ENCODE measurements at regions not wholly inside any gene's neighbourhood (a gene's known extent, or its start where the extent isn't known, plus 50 kb on each side); places are given as distances from the start of the nearest gene placed in this dataset.
"Not testable (repeated sequence)": the region's sequence is repeated elsewhere in the genome, so short reads cannot be mapped to it uniquely, and the experiment has no call there.

DNA sequence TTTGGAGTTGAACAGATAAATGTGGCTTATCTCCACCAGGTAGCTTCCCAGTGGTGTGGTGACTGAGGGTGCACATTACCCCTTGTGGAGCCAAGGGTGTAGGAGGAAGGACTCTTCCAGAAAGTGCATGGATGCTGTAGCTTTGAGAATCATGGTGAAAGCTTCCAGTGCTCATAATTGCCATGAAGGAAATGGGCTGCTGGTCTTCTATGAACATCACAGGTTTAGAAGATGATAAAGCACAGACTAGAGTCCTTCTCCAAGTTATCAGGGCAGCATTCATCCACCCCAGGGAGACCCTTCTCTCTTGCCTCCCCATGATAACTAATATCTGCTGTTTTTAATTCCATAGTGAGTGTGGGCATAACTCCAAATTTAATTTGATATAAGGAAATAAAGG is 93.4 kb upstream of the CHD1 start:
- Histone ChIP-seq H3K27ac (ENCODE audit: low read depth, low read length) (no peak overlapping the region), H3K4me3 (ENCODE audit: low read length in 3 of 3) (no peak overlapping the region), H3K27me3 (ENCODE audit: control insufficient read depth in 3 of 3, insufficient read depth in 3 of 3, low read length in 3 of 3) (no peaks in the 10 kb centered on the region), H3K36me3 (ENCODE audit: control insufficient read depth in 3 of 3, insufficient read depth in 3 of 3, low read length in 3 of 3) (no peaks in the 10 kb centered on the region), H3K9ac (ENCODE audit: low read depth in 1 of 3, low read length in 3 of 3) (no peak overlapping the region), H3K9me3 (ENCODE audit: control insufficient read depth in 3 of 3, low read length in 3 of 3) (no peaks in the 10 kb centered on the region), H3K4me1 (ENCODE audit: control insufficient read depth in 3 of 3, insufficient read depth in 3 of 3, low read length in 3 of 3) (no peaks in the 10 kb centered on the region)

GRCh38 chr5:99020698-99021048 is 91.9 kb upstream of the CHD1 start:
- H3K27ac ChIP-seq (ENCODE audit: low read depth, low read length), result no peak overlapping the region
- H3K9ac ChIP-seq (ENCODE audit: low read depth in 1 of 3, low read length in 3 of 3), result no peak overlapping the region
- no peaks in the 10 kb centered on the region for H3K36me3 ChIP-seq (ENCODE audit: control insufficient read depth in 3 of 3, insufficient read depth in 3 of 3, low read length in 3 of 3)
- H3K4me3 ChIP-seq (ENCODE audit: low read length in 3 of 3), result no peak overlapping the region
- no peaks in the 10 kb centered on the region for H3K4me1 ChIP-seq (ENCODE audit: control insufficient read depth in 3 of 3, insufficient read depth in 3 of 3, low read length in 3 of 3)
- H3K9me3 ChIP-seq (ENCODE audit: control insufficient read depth in 3 of 3, low read length in 3 of 3), result no peaks in the 10 kb centered on the region
- no peaks in the 10 kb centered on the region for H3K27me3 ChIP-seq (ENCODE audit: control insufficient read depth in 3 of 3, insufficient read depth in 3 of 3, low read length in 3 of 3)

GRCh38 chr5:99019812-99020697 is 91.2 kb upstream of the CHD1 start:
- Histone ChIP-seq H3K9ac (ENCODE audit: low read depth in 1 of 3, low read length in 3 of 3) (no peak overlapping the region), H3K4me3 (ENCODE audit: low read length in 3 of 3) (no peak overlapping the region), H3K36me3 (ENCODE audit: control insufficient read depth in 3 of 3, insufficient read depth in 3 of 3, low read length in 3 of 3) (no peaks in the 10 kb centered on the region), H3K4me1 (ENCODE audit: control insufficient read depth in 3 of 3, insufficient read depth in 3 of 3, low read length in 3 of 3) (no peaks in the 10 kb centered on the region), H3K27me3 (ENCODE audit: control insufficient read depth in 3 of 3, insufficient read depth in 3 of 3, low read length in 3 of 3) (no peaks in the 10 kb centered on the region), H3K27ac (ENCODE audit: low read depth, low read length) (no peak overlapping the region), H3K9me3 (ENCODE audit: control insufficient read depth in 3 of 3, low read length in 3 of 3) (no peaks in the 10 kb centered on the region)

GRCh38 chr5:99019254-99019653 is 90.4 kb upstream of the CHD1 start:
- H3K4me1 ChIP-seq (ENCODE audit: control insufficient read depth in 3 of 3, insufficient read depth in 3 of 3, low read length in 3 of 3), result no peaks in the 10 kb centered on the region
- no peak overlapping the region for H3K4me3 ChIP-seq (ENCODE audit: low read length in 3 of 3)
- no peaks in the 10 kb centered on the region for H3K36me3 ChIP-seq (ENCODE audit: control insufficient read depth in 3 of 3, insufficient read depth in 3 of 3, low read length in 3 of 3)
- H3K27ac ChIP-seq (ENCODE audit: low read depth, low read length), result no peak overlapping the region
- H3K27me3 ChIP-seq (ENCODE audit: control insufficient read depth in 3 of 3, insufficient read depth in 3 of 3, low read length in 3 of 3), result no peaks in the 10 kb centered on the region
- no peak overlapping the region for H3K9ac ChIP-seq (ENCODE audit: low read depth in 1 of 3, low read length in 3 of 3)
- no peaks in the 10 kb centered on the region for H3K9me3 ChIP-seq (ENCODE audit: control insufficient read depth in 3 of 3, low read length in 3 of 3)

- Histone ChIP-seq H3K27me3 (ENCODE audit: control insufficient read depth in 3 of 3, insufficient read depth in 3 of 3, low read length in 3 of 3) (no peaks in the 10 kb centered on the region), H3K9ac (ENCODE audit: low read depth in 1 of 3, low read length in 3 of 3) (no peak overlapping the region), H3K36me3 (ENCODE audit: control insufficient read depth in 3 of 3, insufficient read depth in 3 of 3, low read length in 3 of 3) (no peaks in the 10 kb centered on the region), H3K4me3 (ENCODE audit: low read length in 3 of 3) (no peak overlapping the region), H3K27ac (ENCODE audit: low read depth, low read length) (no peak overlapping the region), H3K9me3 (ENCODE audit: control insufficient read depth in 3 of 3, low read length in 3 of 3) (no peaks in the 10 kb centered on the region), H3K4me1 (ENCODE audit: control insufficient read depth in 3 of 3, insufficient read depth in 3 of 3, low read length in 3 of 3) (no peaks in the 10 kb centered on the region)
Observed at GRCh38 chr5:99010294-99010693, 81.5 kb upstream of the CHD1 start.

DNA sequence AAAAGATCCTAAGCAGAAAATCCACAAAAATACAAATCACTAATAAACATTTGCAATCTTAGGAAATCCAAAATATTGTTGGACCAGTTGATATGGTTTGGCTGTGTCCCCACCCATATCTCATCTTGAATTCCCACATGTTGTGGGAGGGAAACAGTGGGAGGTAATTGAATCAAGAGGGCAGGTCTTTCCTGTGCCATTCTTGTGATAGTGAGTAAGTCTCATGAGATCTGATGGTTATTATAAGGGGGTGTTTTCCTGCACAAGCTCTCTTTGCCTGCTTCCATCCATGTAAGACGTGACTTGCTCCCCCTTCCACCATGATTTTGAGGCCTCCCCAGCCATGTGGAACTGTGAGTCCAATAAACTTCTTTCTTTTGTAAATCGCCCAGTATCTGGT is 79.2 kb upstream of the CHD1 start:
- not testable (repeated sequence) for H3K4me3 ChIP-seq (ENCODE audit: low read length in 3 of 3); H3K27ac ChIP-seq (ENCODE audit: low read depth, low read length); H3K27me3 ChIP-seq (ENCODE audit: control insufficient read depth in 3 of 3, insufficient read depth in 3 of 3, low read length in 3 of 3); H3K36me3 ChIP-seq (ENCODE audit: control insufficient read depth in 3 of 3, insufficient read depth in 3 of 3, low read length in 3 of 3); H3K9ac ChIP-seq (ENCODE audit: low read depth in 1 of 3, low read length in 3 of 3); H3K4me1 ChIP-seq (ENCODE audit: control insufficient read depth in 3 of 3, insufficient read depth in 3 of 3, low read length in 3 of 3); H3K9me3 ChIP-seq (ENCODE audit: control insufficient read depth in 3 of 3, low read length in 3 of 3)

- Histone ChIP-seq H3K27ac (ENCODE audit: low read depth, low read length) (no peak overlapping the region), H3K36me3 (ENCODE audit: control insufficient read depth in 3 of 3, insufficient read depth in 3 of 3, low read length in 3 of 3) (no peaks in the 10 kb centered on the region), H3K4me1 (ENCODE audit: control insufficient read depth in 3 of 3, insufficient read depth in 3 of 3, low read length in 3 of 3) (no peaks in the 10 kb centered on the region), H3K9me3 (ENCODE audit: control insufficient read depth in 3 of 3, low read length in 3 of 3) (no peaks in the 10 kb centered on the region), H3K27me3 (ENCODE audit: control insufficient read depth in 3 of 3, insufficient read depth in 3 of 3, low read length in 3 of 3) (no peaks in the 10 kb centered on the region), H3K9ac (ENCODE audit: low read depth in 1 of 3, low read length in 3 of 3) (no peak overlapping the region), H3K4me3 (ENCODE audit: low read length in 3 of 3) (no peak overlapping the region)
Observed at GRCh38 chr5:99005506-99005905, 76.7 kb upstream of the CHD1 start.

DNA sequence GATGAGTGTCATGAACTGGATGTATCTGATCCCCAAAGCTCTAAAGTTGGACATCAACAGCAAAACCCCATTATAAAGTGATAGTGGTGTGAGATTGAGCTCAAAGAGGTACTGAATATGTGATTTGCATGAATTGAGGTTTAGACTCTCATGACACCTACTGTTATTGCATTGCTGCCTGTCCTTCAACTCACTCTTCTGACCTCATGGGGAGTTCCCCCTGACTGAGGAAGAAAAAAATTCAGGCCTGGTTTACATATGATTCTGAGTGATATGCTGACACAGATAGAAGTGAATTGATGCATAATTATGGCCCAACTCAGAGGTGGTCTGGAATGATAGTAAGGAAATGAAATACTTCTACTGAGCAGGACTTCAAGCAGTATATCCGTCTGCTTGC is 76.2 kb upstream of the CHD1 start:
- no peak overlapping the region for H3K4me3 ChIP-seq (ENCODE audit: low read length in 3 of 3)
- H3K9ac ChIP-seq (ENCODE audit: low read depth in 1 of 3, low read length in 3 of 3), result no peak overlapping the region
- H3K27me3 ChIP-seq (ENCODE audit: control insufficient read depth in 3 of 3, insufficient read depth in 3 of 3, low read length in 3 of 3), result no peaks in the 10 kb centered on the region
- no peak overlapping the region for H3K27ac ChIP-seq (ENCODE audit: low read depth, low read length)
- H3K36me3 ChIP-seq (ENCODE audit: control insufficient read depth in 3 of 3, insufficient read depth in 3 of 3, low read length in 3 of 3), result no peaks in the 10 kb centered on the region
- no peaks in the 10 kb centered on the region for H3K4me1 ChIP-seq (ENCODE audit: control insufficient read depth in 3 of 3, insufficient read depth in 3 of 3, low read length in 3 of 3)
- no peaks in the 10 kb centered on the region for H3K9me3 ChIP-seq (ENCODE audit: control insufficient read depth in 3 of 3, low read length in 3 of 3)

DNA sequence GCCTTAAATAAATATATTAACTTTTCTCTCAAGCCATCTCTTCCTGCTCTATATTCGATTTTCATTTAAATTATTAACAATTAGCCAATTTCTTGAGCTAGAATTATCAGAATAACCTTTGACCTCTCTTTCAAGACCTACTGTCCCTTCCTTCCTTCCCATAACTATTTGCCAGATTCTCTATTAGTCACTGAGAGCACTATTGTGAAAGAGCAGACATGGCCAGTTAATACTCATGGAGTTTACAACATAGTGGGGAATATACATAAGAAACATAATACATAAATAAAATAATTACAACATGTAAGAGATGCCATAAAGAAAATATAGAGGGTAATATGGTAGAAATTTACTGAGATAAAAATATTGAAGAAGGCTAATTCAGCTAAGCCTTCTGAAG is 72.1 kb upstream of the CHD1 start:
- H3K9me3 ChIP-seq (ENCODE audit: control insufficient read depth in 3 of 3, low read length in 3 of 3), result no peaks in the 10 kb centered on the region
- H3K36me3 ChIP-seq (ENCODE audit: control insufficient read depth in 3 of 3, insufficient read depth in 3 of 3, low read length in 3 of 3), result no peaks in the 10 kb centered on the region

GRCh38 chr5:99000221-99000620 is 71.4 kb upstream of the CHD1 start:
- H3K36me3 ChIP-seq (ENCODE audit: control insufficient read depth in 3 of 3, insufficient read depth in 3 of 3, low read length in 3 of 3), result no peaks in the 10 kb centered on the region
- no peaks in the 10 kb centered on the region for H3K27me3 ChIP-seq (ENCODE audit: control insufficient read depth in 3 of 3, insufficient read depth in 3 of 3, low read length in 3 of 3)
- H3K27ac ChIP-seq (ENCODE audit: low read depth, low read length), result no peak overlapping the region
- no peaks in the 10 kb centered on the region for H3K9me3 ChIP-seq (ENCODE audit: control insufficient read depth in 3 of 3, low read length in 3 of 3)
- no peak overlapping the region for H3K4me3 ChIP-seq (ENCODE audit: low read length in 3 of 3)
- no peaks in the 10 kb centered on the region for H3K4me1 ChIP-seq (ENCODE audit: control insufficient read depth in 3 of 3, insufficient read depth in 3 of 3, low read length in 3 of 3)
- H3K9ac ChIP-seq (ENCODE audit: low read depth in 1 of 3, low read length in 3 of 3), result no peak overlapping the region

More for the DNA sequence above, 72.1 kb upstream of the CHD1 start:
- Histone ChIP-seq H3K4me3 (ENCODE audit: low read length in 3 of 3) (no peak overlapping the region), H3K9ac (ENCODE audit: low read depth in 1 of 3, low read length in 3 of 3) (no peak overlapping the region), H3K4me1 (ENCODE audit: control insufficient read depth in 3 of 3, insufficient read depth in 3 of 3, low read length in 3 of 3) (no peaks in the 10 kb centered on the region), H3K27me3 (ENCODE audit: control insufficient read depth in 3 of 3, insufficient read depth in 3 of 3, low read length in 3 of 3) (no peaks in the 10 kb centered on the region), H3K27ac (ENCODE audit: low read depth, low read length) (no peak overlapping the region)
